K562 (cell line): ENCODE measurements at regions not wholly inside any gene's neighbourhood (a gene's known extent, or its start where the extent isn't known, plus 50 kb on each side); places are given as distances from the start of the nearest gene placed in this dataset.

Source experiments
- DACH1 ChIP-seq: fragments of 450-650 bp; IDR thresholded peaks from 2 replicates; pipeline ENCODE4 v1.6.1; 2018; ENCODE audit not compliant: partially characterized antibody
- DMBX1 ChIP-seq: fragments of 250-450 bp; sonication (Bioruptor Pico); IDR thresholded peaks from 2 replicates; pipeline ENCODE4 v1.8.0; 2022; ENCODE audit warnings: inconsistent platforms, mild to moderate bottlenecking, moderate library complexity, borderline replicate concordance
- ETV6 ChIP-seq, 3 experiments: fragments of 150-350 bp in 1 of 3; sonication (generic) in 1 of 3; formaldehyde crosslinking in 1 of 3; IDR thresholded peaks; 2 replicates each; pipeline versions ENCODE4 v1.6.1 to v1.8.0; 2014 to 2022; ENCODE audit warnings: borderline replicate concordance in 2 of 3, low read depth in 2 of 3, antibody characterized with exemption in 1 of 3, low read length in 1 of 3, mild to moderate bottlenecking in 1 of 3, missing genetic modification reagents in 1 of 3
- ILK ChIP-seq: fragments of 450-650 bp; IDR thresholded peaks from 2 replicates; pipeline ENCODE4 v1.6.1; 2016; ENCODE audit warnings: missing genetic modification characterization, low read depth, mild to moderate bottlenecking, missing compliant biosample characterization, moderate library complexity, borderline replicate concordance
- NCOA6 ChIP-seq: fragments of 450-650 bp; IDR thresholded peaks from 2 replicates; pipeline ENCODE4 v1.6.1; 2017; ENCODE audit warnings: mild to moderate bottlenecking
- NFIC ChIP-seq: fragments of 450-650 bp; IDR thresholded peaks from 2 replicates; pipeline ENCODE4 v1.6.1; 2017; ENCODE audit warnings: mild to moderate bottlenecking, inconsistent platforms
- SIX5 ChIP-seq, 2 experiments: IDR thresholded peaks; 2 replicates each; pipeline ENCODE4 v1.6.1; 2011; ENCODE audit warnings: low read length in 2 of 2, borderline replicate concordance in 1 of 2, low read depth in 1 of 2, mild to moderate bottlenecking in 1 of 2, moderate library complexity in 1 of 2; ENCODE audit not compliant: insufficient read depth in 1 of 2
- SP2 ChIP-seq: IDR thresholded peaks from 2 replicates; pipeline ENCODE4 v1.6.1; 2011; ENCODE audit warnings: mild to moderate bottlenecking, low read depth, low read length, moderate library complexity; ENCODE audit not compliant: poor library complexity, severe bottlenecking; ENCODE audit errors: extremely low read depth
- TFAM ChIP-seq: fragments of 250-450 bp; sonication (Bioruptor Pico); conservative IDR thresholded peaks from 2 replicates; pipeline ENCODE4 v1.5.0; 2021; ENCODE audit warnings: mild to moderate bottlenecking, moderate library complexity
- ZNF133 ChIP-seq: fragments of 250-450 bp; sonication (Bioruptor Pico); IDR thresholded peaks from 2 replicates; pipeline ENCODE4 v1.4.0; 2020; ENCODE audit warnings: mild to moderate bottlenecking
- ZNF140 ChIP-seq: fragments of 250-450 bp; sonication (Bioruptor Pico); IDR thresholded peaks from 2 replicates; pipeline ENCODE4 v1.8.0; 2021; ENCODE audit warnings: moderate library complexity, mild to moderate bottlenecking, inconsistent platforms
- ZNF699 ChIP-seq: fragments of 250-450 bp; sonication (Bioruptor Pico); IDR thresholded peaks from 2 replicates; pipeline ENCODE4 v1.8.0; 2021; ENCODE audit warnings: mild to moderate bottlenecking, moderate library complexity; ENCODE audit not compliant: insufficient replicate concordance
- ZNF707 ChIP-seq: fragments of 250-450 bp; sonication (Bioruptor Pico); conservative IDR thresholded peaks from 2 replicates; pipeline ENCODE4 v1.8.0; 2022; ENCODE audit warnings: inconsistent platforms, mild to moderate bottlenecking, moderate library complexity
- TF ChIP-seq, protein P1 (sequence below): fragments of 450-650 bp; IDR thresholded peaks from 2 replicates; pipeline ENCODE4 v1.6.1; 2016; ENCODE audit warnings: mild to moderate bottlenecking, moderate library complexity
- TF ChIP-seq, protein P2 (sequence below): fragments of 450-650 bp; formaldehyde crosslinking; IDR thresholded peaks from 2 replicates; pipeline ENCODE4 v1.4.0; 2022; ENCODE audit warnings: missing genetic modification characterization

DNA sequence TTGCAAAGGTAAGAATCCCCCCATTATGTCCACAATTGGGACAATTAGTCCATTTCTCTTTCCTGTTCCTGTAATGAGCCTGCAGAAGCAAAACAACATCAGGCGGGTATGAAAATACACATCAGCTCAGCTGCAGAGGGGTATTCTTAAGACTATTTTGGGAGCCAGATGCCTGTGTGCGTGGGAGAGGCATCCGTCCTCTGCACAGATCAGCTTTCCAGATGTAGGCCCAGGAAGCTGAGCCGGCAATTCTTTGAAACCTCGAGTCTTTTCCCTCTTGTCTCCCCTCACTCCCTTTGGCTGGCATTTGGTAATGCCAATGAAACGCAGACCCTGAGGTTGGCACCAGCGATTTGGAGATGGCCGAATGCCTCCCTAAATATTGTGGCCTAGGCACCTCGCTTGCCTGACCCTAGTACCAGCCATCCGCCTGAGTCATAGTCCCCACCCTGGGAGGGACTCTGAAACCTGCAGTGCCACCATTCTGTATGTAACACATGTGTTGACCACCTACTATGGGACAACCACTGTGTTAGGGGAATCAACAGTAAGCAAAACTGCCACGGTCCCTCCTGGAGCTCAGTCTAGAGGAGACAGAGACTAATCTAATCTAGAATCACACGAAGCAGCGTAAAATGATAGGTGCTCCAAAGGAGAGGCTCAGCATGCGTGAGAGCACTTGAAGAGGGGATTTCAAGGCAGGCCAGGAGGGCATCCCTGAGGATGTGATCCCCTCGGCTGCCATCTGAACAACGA lies 603.0 kb downstream of the MATN1 start (continued):
- TF ChIP-seq, protein P1, sequence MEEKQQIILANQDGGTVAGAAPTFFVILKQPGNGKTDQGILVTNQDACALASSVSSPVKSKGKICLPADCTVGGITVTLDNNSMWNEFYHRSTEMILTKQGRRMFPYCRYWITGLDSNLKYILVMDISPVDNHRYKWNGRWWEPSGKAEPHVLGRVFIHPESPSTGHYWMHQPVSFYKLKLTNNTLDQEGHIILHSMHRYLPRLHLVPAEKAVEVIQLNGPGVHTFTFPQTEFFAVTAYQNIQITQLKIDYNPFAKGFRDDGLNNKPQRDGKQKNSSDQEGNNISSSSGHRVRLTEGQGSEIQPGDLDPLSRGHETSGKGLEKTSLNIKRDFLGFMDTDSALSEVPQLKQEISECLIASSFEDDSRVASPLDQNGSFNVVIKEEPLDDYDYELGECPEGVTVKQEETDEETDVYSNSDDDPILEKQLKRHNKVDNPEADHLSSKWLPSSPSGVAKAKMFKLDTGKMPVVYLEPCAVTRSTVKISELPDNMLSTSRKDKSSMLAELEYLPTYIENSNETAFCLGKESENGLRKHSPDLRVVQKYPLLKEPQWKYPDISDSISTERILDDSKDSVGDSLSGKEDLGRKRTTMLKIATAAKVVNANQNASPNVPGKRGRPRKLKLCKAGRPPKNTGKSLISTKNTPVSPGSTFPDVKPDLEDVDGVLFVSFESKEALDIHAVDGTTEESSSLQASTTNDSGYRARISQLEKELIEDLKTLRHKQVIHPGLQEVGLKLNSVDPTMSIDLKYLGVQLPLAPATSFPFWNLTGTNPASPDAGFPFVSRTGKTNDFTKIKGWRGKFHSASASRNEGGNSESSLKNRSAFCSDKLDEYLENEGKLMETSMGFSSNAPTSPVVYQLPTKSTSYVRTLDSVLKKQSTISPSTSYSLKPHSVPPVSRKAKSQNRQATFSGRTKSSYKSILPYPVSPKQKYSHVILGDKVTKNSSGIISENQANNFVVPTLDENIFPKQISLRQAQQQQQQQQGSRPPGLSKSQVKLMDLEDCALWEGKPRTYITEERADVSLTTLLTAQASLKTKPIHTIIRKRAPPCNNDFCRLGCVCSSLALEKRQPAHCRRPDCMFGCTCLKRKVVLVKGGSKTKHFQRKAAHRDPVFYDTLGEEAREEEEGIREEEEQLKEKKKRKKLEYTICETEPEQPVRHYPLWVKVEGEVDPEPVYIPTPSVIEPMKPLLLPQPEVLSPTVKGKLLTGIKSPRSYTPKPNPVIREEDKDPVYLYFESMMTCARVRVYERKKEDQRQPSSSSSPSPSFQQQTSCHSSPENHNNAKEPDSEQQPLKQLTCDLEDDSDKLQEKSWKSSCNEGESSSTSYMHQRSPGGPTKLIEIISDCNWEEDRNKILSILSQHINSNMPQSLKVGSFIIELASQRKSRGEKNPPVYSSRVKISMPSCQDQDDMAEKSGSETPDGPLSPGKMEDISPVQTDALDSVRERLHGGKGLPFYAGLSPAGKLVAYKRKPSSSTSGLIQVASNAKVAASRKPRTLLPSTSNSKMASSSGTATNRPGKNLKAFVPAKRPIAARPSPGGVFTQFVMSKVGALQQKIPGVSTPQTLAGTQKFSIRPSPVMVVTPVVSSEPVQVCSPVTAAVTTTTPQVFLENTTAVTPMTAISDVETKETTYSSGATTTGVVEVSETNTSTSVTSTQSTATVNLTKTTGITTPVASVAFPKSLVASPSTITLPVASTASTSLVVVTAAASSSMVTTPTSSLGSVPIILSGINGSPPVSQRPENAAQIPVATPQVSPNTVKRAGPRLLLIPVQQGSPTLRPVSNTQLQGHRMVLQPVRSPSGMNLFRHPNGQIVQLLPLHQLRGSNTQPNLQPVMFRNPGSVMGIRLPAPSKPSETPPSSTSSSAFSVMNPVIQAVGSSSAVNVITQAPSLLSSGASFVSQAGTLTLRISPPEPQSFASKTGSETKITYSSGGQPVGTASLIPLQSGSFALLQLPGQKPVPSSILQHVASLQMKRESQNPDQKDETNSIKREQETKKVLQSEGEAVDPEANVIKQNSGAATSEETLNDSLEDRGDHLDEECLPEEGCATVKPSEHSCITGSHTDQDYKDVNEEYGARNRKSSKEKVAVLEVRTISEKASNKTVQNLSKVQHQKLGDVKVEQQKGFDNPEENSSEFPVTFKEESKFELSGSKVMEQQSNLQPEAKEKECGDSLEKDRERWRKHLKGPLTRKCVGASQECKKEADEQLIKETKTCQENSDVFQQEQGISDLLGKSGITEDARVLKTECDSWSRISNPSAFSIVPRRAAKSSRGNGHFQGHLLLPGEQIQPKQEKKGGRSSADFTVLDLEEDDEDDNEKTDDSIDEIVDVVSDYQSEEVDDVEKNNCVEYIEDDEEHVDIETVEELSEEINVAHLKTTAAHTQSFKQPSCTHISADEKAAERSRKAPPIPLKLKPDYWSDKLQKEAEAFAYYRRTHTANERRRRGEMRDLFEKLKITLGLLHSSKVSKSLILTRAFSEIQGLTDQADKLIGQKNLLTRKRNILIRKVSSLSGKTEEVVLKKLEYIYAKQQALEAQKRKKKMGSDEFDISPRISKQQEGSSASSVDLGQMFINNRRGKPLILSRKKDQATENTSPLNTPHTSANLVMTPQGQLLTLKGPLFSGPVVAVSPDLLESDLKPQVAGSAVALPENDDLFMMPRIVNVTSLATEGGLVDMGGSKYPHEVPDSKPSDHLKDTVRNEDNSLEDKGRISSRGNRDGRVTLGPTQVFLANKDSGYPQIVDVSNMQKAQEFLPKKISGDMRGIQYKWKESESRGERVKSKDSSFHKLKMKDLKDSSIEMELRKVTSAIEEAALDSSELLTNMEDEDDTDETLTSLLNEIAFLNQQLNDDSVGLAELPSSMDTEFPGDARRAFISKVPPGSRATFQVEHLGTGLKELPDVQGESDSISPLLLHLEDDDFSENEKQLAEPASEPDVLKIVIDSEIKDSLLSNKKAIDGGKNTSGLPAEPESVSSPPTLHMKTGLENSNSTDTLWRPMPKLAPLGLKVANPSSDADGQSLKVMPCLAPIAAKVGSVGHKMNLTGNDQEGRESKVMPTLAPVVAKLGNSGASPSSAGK = no peak
- TF ChIP-seq ZNF707 (CRISPR knock-in tag) (no peak), SIX5 (IDR thresholded peaks at IDR 0.05; ENCODE audit: borderline replicate concordance in 1 of 2, insufficient read depth in 1 of 2, low read depth in 1 of 2, low read length in 2 of 2) (no peak), DACH1 (no peak), SP2 (no peak), ZNF140 (CRISPR knock-in tag) (no peak), ZNF133 (CRISPR knock-in tag) (no peak), DMBX1 (CRISPR knock-in tag) (no peak), ETV6 (IDR thresholded peaks at IDR 0.05; ENCODE audit: borderline replicate concordance in 1 of 2, low read depth in 2 of 2, low read length in 1 of 2) (no peak), ETV6 (CRISPR knock-in tag; IDR thresholded peaks at IDR 0.05; ENCODE audit: borderline replicate concordance) (no peak), NCOA6 (no peak), NFIC (no peak), ILK (tag) (no peak), TFAM (CRISPR knock-in tag) (no peak), ZNF699 (CRISPR knock-in tag) (no peak)
- TF ChIP-seq, protein P2, sequence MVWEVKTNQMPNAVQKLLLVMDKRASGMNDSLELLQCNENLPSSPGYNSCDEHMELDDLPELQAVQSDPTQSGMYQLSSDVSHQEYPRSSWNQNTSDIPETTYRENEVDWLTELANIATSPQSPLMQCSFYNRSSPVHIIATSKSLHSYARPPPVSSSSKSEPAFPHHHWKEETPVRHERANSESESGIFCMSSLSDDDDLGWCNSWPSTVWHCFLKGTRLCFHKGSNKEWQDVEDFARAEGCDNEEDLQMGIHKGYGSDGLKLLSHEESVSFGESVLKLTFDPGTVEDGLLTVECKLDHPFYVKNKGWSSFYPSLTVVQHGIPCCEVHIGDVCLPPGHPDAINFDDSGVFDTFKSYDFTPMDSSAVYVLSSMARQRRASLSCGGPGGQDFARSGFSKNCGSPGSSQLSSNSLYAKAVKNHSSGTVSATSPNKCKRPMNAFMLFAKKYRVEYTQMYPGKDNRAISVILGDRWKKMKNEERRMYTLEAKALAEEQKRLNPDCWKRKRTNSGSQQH (CRISPR knock-in tag) = no peak
